ENCODE measurements at regions not wholly inside any gene's neighbourhood (a gene's known extent, or its start where the extent isn't known, plus 50 kb on each side); places are given as distances from the start of the nearest gene placed in this dataset.

DNA sequence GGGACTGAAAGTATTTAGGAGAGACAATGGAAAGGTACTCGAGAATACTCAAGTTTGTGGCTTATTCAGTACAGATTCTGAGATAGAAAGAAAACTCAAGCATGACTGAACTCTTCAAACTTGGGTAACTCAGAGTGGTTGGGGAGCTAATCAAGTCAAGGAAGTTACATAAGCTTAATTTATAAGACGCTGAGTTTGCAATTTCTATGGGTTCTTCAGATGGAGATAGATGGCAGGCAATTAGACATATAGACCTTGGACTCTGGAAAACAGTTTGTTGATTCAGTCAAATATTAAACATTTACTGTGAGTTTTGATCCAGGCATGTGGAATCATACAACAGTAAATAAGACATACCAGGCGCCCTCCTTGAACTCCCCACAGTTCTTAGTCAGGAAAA, 1749.9 kb upstream of the TENM3 start:
- no peak for DNase-seq (ENCODE audit: low spot score)

DNA sequence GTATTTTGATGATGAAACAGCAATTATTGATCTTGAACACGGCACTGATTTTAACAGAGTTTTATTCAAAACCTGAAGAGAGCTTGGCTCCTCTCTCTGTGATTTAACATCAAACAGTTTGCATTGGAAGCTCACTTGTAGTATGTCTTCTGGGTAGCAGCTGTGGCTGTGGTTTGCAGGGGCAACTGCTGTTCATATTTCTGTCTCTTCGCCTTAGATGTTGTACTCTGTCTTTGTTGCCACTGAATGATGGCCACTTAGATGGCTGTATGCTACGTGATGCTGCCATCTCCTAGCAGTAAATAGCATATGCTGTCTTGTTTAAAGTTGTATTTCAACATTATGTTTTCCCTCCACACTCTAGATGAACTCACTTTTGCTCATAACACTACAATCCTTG, 1743.0 kb upstream of the TENM3 start:
- no peak for DNase-seq (ENCODE audit: low spot score)

DNA sequence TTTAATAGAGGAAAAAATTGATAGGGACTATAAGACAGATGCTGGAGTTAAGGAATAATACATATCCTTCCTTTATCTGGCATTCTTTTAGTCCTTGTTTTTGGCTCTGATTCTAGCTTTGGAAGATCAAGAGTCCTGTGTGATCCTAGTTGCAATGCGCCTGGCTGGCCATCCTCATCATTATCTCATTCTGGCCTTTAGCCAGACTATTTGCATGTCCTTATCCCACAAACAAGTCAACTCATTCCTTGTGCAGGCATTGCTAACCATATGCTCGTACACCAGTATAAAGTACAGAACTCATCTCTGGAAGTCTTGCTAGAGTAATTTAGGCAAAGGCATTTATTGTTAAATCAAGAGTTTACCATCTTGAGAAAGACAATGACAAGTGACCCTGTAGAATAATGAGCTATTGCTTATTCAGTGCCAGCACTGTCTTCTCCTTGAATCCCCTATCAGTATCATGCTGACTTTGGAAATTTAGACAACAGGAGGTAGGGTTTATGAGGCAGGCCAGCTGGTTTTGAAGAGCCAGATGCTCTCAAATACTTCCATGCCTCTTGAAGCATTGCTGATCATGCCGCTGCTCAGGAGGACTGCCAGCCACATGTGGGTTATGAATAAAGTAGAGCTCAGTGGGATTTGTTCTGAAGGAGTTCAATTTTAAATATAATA, 1730.3 kb upstream of the TENM3 start:
- DNase-seq (ENCODE audit: low spot score), result no peak

DNA sequence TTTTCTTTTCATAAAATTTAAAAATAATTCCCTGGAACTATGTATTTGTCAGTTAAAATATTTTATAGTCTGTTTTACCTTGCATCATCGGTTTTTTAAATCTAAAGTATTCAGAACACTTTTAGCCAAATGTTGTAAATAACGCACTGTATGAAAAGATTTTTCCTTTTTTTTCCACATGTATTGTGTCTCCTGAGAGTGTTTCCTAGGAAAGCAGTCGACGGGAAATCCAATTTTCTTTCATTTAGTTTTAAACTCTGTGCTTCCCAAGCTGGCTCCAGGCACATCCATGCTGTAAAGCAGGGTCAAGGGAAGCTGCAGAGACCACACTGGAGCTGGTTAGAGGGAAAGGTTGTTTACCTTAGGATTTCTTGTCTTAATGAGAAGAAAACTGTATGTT, 1724.3 kb upstream of the TENM3 start:
- no peak for DNase-seq (ENCODE audit: low spot score)

DNA sequence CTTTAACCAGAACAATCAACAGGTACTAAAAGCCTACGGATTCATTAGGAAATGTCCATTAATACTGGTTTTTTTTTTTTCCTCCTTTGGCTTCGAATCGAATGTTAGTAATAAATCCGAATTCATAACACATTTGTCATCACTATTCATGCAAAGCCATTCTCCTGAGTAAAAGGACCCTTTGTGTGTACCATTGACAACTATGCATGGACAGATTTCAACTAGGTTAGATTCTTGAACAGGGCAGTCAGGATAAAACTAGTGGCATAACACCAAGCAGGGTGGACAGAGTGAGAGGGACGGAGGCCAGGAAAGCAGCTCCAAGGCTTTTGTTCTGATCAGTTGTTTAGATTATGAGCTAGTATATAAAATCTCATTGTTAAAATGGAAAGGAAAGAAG, 1722.0 kb upstream of the TENM3 start:
- DNase-seq (ENCODE audit: low spot score), result no peak

DNA sequence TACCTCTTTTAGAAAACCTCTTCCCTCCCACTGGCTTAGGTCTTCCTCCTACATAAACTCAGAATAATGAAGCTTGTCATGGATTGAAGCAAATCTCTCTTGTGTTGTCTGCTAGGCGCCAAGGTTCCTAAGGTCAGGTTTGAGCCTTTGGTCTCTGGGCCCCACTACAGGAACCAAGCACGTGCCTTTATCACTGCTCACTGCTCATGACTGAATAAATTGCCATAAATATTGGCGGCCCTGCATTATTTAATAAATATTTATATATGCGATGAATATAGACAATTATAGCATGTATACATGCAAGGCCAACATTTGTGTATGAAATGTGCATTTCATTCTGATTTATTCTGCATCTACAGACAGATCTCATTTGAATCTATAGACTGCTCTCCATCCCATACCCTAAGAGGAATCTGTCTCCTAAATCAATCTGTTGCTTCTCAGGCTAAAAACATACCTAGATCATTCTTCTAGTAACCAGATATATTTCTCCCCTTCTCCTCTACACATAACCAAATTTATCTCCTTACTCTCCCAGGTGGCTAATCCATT, 1717.6 kb upstream of the TENM3 start:
- DNase-seq (ENCODE audit: low spot score), result no peak

DNA sequence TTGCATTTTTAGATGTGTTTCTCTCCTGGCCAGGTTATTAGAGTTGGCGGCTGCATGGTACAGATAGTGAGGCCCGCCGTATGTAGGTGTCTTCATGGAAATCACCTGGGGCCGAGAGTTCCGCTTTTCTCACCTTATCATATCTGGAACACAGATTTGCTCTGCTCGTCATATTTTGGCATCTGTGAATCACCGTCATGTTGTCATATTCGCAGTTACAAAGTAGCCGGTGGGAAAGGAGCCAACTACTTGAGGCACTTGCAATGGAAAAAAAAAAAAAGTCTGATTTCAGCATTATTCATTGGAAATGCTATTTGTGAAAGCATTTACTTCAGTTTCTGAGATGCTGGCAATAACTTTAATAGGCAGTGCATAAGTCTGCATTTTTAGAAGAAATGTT, 1715.2 kb upstream of the TENM3 start:
- no peak for DNase-seq (ENCODE audit: low spot score)

DNA sequence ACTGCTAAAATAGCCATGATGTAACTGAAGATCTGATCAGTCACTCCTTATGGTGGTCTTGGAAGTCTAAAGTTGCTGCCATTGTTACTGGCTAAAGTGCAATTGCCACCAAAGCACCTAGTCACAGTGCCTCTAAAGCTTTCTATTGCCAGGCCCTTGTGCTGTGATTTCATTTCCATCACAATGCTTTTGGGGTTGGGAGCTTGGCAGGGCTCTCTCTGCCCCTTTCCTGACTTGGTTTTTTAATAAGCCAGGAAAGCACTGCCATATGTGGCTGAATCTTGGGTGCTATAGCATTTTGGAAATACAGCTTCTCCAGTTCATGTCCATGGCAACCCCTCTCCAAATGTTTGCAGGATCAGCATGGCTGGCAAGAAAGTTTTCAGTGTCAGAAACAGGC, 1712.4 kb upstream of the TENM3 start:
- no peak for DNase-seq (ENCODE audit: low spot score)

DNA sequence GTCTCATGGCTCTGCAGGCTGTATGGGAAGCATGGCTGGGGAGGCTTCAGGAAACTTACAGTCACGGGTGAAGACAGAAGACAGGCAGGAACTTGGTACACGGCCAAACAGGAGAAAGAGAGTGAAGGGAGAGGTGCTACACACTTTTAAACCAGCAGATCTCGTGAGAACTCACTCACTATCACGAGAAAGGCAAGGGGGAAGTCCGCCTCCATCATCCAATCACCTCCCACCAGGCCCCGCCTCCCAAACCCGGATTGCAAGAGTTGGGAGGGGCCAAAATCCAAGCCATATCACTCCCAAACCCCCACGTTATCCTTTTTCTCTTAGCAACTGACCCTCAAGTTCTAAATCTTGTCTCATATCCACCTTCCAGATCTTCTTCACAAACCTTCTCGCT, 1710.5 kb upstream of the TENM3 start:
- no peak for DNase-seq (ENCODE audit: low spot score)

DNA sequence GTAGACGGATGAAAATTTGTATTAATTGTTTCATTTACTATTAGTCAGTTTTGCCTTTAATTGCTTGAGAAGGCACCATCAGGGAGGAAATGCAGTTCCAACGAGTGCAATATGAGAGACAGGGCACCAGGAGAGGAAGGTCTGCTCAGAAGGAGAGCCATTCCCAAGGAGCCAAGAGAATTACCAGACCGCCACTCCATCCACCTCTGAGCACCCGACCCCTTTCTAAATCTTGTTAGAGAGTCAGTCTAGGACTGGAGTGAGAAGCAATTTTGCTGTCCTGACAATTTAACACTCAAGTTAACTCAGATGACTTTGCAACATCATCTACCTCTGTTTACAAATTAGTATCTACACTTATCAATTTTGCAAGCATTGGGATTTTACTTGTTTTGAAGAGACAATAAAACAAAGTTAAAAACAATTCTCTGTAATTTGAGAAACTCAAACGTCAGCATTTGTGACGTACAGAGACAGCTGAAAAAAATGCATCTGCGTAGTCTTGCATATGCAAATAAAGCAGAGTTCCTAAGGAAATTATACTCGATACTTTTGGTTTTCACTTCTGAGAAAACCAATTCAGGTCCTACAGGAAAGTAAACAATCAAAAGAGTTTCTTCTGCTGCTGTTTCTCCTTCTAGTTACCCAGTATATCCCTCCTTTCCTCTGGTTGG, 1704.7 kb upstream of the TENM3 start:
- no peak for DNase-seq (ENCODE audit: low spot score)

DNA sequence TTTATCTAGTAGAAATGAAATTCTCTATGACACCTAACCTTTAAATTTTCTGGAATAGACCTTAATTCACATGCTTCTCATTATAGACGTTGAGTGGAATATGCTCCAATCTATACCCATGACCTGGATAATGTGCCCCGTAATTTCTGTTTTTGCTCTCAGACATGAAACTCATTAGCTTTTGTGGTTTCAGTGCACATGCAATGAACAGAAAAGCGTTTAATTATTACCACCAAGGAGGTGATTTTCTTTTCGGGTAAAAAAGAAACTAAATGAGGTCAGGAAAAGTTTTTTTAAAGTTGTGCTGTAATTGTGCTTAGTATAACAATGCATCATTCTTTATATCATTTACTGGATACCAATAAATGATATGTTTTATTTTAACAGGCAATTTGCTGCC, 1703.9 kb upstream of the TENM3 start:
- no peak for DNase-seq (ENCODE audit: low spot score)

DNA sequence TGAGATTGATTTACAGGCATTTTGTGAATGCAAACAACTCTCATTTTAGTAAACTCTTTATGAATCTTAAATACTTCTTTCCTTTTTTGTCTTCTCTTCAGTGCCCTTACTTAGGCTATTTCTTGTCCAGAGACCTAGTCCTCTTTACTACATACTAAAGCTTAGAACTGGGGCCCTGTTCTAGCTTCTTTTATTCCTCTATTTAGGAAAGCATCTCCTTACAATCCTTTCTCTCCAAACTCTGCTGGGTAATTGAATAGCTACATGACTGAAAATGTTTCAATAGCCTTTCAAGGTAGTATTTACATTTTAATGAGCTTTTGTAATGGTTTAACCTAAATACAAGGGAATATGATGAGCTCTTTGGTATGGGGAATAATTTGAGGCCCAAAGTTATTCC, 1701.5 kb upstream of the TENM3 start:
- no peak for DNase-seq (ENCODE audit: low spot score)

DNA sequence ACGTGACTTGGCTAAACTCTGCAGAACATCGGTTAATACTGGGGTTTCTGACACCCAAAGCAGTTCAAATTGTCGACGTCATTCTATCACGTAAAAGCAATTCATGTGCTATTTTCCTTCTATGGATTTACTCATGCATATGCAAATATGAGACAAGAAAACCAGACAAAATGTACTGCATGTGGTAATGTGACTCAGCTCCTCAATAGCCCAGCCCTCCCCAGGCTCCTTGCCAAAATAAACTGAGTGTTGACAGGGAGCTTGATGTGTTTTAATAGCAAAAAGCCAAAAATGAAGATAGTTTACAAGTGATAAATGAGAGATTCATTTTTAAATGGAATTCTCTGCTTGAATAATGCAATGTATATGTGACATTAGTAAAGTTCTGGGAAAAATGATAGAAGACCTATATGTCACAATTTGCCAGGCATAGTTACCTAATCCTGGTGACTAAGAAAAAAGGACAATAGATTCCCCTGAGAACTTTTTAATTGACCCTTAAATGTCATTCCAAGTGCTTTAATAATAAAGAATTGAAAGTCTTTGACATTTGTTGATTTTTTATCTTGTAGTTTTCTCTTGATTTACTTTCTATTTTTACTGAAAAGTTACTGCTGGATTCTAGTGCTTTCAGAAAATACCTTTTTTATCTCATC, 1700.6 kb upstream of the TENM3 start:
- no peak for DNase-seq (ENCODE audit: low spot score)

DNA sequence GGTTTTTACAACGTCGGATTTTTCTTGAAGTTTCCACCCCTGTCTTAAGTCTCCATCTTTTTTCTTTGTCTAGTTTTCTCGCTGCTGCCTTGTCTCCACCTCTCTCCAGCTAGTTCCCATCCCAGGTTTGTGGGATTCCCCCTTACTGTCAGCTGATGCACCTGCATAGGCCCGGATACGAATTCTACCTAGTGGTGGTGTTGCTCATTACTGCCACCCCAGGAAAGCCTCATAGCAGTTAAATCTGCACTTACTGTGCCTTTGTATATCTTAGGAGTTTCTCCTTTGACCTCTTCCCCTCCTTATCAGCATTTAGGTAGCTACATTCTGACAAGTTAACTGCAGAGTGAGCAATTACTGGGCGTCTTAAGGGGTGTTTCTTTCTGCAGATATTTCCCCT, 1693.1 kb upstream of the TENM3 start:
- DNase-seq (ENCODE audit: low spot score), result no peak

DNA sequence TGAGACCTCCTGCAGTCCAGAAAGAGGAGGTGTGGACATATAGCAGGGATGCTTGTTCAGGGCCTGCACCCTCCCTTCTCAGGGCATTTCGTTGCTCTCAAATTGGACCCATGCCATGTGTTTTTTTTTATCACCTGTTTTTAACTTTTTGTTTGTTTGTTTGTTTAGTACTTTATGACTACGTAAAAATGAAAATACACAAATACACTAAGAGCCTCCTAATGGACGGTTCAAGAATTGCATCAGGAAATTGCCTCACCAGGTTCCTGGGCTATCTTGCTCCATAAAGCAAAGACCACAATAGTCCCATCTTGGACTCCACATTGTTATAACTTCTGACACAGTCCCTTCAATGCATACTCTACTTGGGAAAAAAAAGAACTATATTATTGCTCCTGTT, 1685.9 kb upstream of the TENM3 start:
- no peak for DNase-seq (ENCODE audit: low spot score)

DNA sequence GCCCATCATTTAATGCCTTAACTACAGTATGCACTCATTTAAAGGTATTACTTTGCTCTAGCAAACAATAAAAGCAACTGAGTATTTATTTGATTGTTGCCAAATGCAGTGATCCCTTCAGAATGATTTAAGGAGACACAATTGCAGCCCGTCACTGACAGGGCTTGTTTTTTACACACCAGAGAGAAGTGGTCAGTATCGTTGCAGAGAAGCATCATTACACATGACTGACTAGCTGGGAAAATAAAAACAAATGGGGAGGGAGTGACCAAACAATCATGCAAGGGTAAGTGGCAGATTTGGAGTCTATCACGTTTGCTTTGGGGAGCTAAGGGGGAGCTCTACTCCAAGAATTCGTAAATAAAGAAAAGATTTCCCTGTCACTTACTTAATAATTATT, 1685.3 kb upstream of the TENM3 start:
- DNase-seq (ENCODE audit: low spot score), result no peak

DNA sequence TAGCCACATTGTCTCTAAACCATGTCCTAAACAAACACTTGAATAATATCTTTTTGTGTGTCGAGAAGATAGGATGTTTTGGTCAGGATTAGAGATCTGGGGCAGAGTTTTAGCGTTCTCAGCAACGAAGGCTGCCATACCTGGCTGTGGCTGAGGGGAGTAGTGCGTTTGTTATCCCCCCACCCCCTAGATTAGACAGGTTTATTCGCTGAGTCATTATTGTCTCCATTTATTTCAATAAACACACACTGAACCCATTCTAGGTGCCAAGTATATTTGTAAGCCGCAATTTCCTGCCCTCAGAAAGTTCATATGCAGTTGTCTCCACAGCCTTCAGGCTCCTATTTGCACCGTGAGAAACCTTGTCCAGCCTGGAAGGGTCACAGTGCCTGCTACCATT, 1684.8 kb upstream of the TENM3 start:
- DNase-seq (ENCODE audit: low spot score), result no peak

DNA sequence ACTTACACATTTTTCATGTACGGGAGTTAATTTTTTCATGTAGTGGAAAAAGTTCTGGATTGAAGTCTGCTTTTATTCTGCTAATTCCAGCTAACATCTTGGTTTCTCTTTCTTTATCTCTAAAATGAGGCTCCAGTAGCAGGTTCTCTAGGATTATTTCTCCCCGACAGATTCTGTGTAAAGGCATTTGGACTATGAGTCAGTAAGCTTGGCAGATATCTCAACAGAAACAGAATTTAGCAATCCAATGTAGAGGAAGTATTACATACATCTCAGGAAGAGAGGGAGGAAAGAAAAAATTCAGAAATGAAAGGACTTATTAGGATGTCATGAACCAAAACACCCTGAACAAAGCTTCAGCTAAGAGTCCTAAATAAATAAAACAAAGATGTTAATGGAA, 1682.3 kb upstream of the TENM3 start:
- no peak for DNase-seq (ENCODE audit: low spot score)

DNA sequence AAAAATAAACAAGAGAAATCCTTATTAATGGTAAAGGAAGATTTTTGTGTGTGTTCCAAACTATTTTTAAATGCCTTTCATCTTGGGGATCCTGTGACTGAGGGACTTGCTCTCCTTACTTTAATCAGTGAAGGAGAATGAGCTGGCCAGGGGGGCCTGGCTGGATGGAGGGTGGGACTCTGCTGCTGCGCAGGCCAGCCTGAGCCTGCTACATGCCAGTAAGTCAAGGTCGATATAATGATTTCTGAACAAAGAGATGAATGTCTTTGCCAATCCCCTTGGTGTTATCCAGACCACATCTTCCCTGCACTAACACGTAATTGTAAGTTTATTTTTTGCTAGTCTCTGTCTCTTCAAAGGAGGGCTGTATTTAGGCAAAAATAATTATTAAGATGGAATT, 1679.2 kb upstream of the TENM3 start:
- DNase-seq (ENCODE audit: low spot score), result no peak

DNA sequence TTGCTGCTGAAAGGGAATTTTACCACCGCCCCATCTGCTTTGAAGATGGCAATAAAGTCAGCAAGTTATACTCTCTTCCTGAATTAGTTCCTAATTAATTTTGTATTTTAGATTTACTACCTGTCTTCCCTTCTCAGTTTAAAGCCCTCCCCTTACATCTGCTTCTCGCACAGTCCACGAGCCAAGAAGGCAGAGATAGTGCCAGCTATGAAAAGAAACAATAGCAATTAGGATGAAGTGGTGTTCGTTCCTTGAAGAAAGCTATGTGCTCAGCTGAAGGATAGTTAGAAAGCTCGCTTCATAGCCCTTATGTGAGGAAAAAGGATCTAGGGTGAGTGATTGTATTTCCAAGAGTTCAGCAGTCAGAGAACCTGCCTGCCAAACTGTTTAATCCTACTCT, 1678.8 kb upstream of the TENM3 start:
- no peak for DNase-seq (ENCODE audit: low spot score)

DNA sequence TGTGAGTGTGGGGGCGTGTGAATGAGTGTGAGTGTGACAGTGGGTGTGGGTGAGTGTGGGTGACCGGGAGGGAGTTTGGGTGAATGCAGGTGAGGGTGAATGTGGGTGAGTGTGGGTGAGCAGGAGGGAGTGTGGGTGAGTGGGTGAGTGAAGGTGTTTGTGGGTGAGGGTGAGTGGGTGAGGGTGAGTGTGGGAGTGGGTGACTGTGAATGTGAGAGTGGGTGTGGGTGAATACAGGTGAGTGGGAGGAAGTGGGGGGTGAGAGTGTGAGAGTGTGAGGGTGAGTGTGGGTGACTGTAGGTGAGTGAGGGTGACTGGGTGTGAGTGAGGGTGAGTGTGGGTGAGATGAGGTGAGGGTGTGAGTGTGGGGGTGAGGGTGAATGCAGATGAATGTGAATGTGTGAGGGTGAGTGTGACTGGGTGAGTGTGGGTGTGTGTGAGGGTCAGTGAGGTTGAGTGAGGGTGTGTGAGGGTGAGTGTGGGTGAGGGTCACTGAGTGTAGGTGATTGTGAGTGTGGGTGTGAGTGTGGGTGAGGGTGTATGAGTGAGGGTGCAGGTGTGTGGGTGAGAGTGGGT, 1677.3 kb upstream of the TENM3 start:
- DNase-seq (ENCODE audit: low spot score), result no peak

DNA sequence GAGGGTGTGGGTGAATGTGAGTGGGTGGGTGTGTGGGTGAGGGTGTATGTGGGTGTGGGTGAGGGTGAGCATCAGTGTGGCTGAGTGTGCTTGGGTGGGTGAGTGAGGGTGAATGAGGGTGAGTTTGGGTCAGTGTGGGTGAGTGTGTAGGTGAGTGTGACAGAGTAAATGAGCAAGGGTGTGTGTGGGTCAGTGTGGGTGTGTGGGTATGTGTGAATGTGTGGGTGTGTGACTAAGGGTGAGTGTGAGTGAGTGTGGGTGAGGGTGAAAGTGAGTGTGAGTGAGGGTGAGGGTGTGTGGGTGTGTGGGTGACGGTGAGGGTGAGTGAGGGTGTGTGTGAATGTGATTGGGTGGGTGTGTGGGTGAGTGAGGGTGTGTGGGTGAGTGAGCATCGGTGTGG, 1676.7 kb upstream of the TENM3 start:
- DNase-seq (ENCODE audit: low spot score), result no peak

DNA sequence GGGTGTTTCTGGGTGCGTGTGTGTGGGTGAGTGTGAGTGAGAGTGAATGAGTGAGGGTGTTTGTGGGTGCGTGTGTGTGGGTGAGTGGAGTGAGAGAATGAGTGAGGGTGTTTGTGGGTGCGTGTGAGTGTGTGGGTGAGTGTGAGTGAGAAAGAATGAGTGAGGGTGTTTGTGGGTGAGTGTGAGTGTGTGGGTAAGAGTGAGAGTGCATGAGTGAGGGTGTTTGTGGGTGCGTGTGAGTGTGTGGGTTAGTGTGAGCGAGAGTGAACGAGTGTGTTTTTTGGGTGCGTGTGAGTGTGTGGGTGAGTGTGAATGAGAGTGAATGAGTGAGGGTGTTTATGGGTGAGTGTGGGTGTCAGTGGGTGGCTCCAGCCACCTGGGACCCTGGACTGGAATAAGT, 1676.1 kb upstream of the TENM3 start:
- no peak for DNase-seq (ENCODE audit: low spot score)
